GM06990 (cell line): ENCODE measurements at regions not wholly inside any gene's neighbourhood (a gene's known extent, or its start where the extent isn't known, plus 50 kb on each side); places are given as distances from the start of the nearest gene placed in this dataset.

Experiments
- DNase-seq: peaks from one replicate; pipeline ENCODE4 v3.0.0-alpha.2; 2011; ENCODE audit not compliant: insufficient read length; ENCODE audit errors: extremely low read depth
- H3K27me3 ChIP-seq: replicated peaks from 2 replicates; pipeline ENCODE4 v1.6.0; 2011; ENCODE audit warnings: low read length; ENCODE audit not compliant: control insufficient read depth, insufficient read depth
- H3K36me3 ChIP-seq: 2 replicates; pipeline ENCODE4 v1.5.1; 2011; ENCODE audit warnings: low read length; ENCODE audit not compliant: control insufficient read depth, insufficient read depth
- H3K4me3 ChIP-seq: replicated peaks from 2 replicates; pipeline ENCODE4 v1.5.1; 2011; ENCODE audit warnings: low read depth, mild to moderate bottlenecking, control low read depth, low read length
- TF ChIP-seq, protein P1 (sequence below): IDR thresholded peaks from 2 replicates; pipeline ENCODE4 v1.5.1; 2011; ENCODE audit warnings: low read length, control low read depth, mild to moderate bottlenecking, inconsistent platforms; ENCODE audit not compliant: insufficient read depth, poor library complexity, severe bottlenecking

DNA sequence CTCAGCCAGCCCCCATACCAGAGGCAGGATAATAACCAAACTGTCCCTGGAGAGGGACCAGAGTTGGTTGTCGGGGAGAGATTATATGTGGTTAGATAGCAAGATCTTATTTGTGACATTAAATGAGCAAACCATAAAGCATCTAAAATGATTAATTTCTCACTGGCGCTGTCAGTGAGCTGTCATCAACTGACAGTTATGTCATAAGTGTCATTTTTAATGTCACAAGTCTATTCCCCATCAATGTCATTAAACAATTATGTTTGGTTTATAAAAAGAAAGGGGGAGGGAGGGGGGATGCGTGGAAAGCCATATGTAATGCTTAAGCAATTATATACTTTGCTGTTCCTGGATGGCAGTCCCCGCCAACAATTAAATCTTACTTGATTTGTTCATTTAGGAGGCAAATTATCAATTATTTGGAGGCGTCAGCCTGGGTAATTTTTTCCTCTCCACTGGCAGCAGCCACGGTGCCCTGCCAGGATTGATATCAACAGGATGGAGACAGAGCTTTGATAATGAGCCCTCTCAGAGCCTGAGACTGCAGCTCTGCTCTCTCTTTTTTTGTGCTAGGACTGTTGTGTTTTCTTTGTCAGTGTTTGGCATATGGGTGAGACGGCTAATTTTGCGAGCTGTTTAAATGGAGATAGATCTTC, 333.6 kb upstream of the CAMK1G start:
- Histone ChIP-seq H3K4me3 (no peak overlapping the region), H3K36me3 (no peaks in the 10 kb centered on the region), H3K27me3 (no peaks in the 10 kb centered on the region)
- TF ChIP-seq, protein P1, sequence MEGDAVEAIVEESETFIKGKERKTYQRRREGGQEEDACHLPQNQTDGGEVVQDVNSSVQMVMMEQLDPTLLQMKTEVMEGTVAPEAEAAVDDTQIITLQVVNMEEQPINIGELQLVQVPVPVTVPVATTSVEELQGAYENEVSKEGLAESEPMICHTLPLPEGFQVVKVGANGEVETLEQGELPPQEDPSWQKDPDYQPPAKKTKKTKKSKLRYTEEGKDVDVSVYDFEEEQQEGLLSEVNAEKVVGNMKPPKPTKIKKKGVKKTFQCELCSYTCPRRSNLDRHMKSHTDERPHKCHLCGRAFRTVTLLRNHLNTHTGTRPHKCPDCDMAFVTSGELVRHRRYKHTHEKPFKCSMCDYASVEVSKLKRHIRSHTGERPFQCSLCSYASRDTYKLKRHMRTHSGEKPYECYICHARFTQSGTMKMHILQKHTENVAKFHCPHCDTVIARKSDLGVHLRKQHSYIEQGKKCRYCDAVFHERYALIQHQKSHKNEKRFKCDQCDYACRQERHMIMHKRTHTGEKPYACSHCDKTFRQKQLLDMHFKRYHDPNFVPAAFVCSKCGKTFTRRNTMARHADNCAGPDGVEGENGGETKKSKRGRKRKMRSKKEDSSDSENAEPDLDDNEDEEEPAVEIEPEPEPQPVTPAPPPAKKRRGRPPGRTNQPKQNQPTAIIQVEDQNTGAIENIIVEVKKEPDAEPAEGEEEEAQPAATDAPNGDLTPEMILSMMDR = no peak
- no peak for DNase-seq

DNA sequence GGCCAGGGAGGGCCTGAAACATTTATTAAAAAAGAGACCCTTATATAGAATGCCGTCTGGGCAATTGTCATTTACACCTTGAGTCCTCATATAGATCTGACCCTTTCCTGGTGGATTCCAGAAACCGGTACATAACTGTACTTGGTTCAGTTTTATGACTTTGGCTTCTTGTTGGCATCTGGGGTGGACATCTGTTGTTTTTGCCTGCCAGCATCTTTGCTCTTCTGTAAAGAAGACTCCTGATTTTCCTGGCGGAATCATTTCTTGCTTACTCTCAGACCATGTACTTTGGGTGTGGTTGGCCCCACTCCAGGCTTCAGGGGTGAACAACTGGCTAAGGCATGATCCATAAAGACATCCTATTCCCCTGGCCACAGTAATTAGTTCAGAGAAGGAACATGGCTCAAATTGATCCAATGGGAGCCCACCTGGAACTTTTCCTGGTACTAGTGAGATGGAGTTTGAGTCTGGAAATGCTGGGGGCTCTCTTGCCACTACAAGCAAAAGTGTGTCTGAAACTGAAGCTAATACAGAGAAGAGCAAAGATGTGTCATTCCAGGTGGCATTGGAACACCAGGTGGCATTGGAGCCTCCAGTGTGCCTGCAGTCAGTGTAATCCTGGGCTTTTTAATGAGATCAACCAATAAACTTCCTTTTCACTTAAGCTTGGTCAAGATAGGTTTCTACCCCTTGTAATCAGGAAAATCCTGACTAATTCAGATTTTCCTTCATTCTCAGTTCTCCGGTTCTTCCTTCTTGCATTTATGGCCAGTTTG, 332.5 kb upstream of the CAMK1G start:
- no peak for DNase-seq

DNA sequence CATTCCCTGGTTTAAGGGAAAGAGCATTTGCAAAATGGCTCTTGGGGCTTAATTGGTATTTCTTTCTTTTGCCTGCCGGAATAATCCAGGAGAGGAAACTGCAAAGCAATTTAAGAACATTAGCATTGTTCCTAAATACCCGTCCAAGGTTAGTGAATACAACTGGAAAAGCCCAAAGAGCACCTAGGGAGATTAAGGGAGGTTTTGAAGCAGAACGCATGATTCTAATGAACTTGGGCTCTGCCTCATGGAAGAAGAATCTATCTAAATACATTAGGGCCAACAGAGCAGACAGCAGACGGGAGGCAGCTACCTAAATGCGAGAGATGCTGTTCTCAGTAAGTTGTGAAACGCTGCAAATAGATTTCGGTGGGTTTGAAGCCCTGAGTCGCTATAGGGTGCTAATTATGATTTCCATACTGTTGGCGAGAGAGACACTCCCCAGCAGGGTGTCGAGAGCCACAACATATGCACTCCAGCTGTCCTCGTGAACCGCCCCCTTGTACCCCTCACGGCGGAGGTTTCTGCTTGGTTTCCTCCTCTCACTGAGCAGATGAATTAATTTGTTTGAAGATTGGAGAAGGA, 326.7 kb upstream of the CAMK1G start:
- Histone ChIP-seq H3K27me3 (no peaks in the 10 kb centered on the region), H3K4me3 (no peak overlapping the region), H3K36me3 (no peaks in the 10 kb centered on the region)
- TF ChIP-seq, protein P1 = no peak
- no peak for DNase-seq

More for the DNA sequence above, 332.5 kb upstream of the CAMK1G start:
- TF ChIP-seq, protein P1 = no peak
- no peak overlapping the region for H3K4me3 ChIP-seq
- H3K36me3 ChIP-seq = no peaks in the 10 kb centered on the region
- no peaks in the 10 kb centered on the region for H3K27me3 ChIP-seq

DNA sequence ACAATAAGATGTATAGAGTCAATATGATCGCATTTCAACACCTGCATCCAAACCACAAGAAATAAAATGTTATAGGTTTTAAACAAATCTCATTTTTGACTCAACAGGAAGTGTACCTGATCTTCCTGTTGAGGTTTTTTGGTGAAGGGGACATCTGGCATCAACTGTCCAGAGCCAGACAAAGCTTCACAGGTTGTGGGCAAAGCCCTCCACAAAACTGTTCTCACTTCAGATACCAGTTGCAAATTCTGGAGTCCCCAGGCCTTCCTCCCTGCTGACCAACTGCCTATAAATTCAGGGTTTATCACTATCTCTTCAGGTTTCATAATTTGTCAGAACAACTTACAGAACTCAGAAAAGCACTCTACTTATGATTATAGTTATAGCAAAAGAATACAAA, 326.1 kb upstream of the CAMK1G start:
- no peaks in the 10 kb centered on the region for H3K36me3 ChIP-seq
- DNase-seq = no peak
- no peak overlapping the region for H3K4me3 ChIP-seq
- no peaks in the 10 kb centered on the region for H3K27me3 ChIP-seq
- TF ChIP-seq, protein P1 = no peak

DNA sequence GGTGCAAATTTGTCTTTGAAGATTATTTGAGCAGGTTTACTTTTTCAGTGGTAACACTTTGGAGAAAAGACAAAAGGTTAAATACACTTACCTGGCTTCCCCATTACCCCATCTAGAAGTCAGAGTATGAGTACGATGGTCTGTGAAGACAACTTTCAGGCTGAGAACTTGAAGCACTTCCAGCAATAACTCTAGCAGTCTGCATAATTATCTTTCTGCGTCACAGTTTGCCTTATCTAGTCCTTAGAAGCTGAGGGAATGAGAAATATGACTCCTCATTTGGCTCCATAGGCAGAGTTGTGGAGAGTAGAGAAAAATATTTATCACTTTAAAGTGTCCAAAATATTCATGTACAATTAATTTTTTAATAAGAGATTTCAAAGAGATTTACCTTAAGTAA, 323.4 kb upstream of the CAMK1G start:
- Histone ChIP-seq H3K27me3 (no peaks in the 10 kb centered on the region), H3K4me3 (no peak overlapping the region), H3K36me3 (no peaks in the 10 kb centered on the region)
- TF ChIP-seq, protein P1 = no peak
- no peak for DNase-seq
